Left colon (tissue), 2 donors: ENCODE measurements at regions not wholly inside any gene's neighbourhood (a gene's known extent, or its start where the extent isn't known, plus 50 kb on each side); places are given as distances from the start of the nearest gene placed in this dataset.

ENCODE experiments used
- ATAC-seq: fragments of 200-7000 bp; cut with Tn5 transposase; one replicate; pipeline ENCODE4 v1.9.1; 2020; ENCODE audit warnings: mild to moderate bottlenecking, moderate library complexity
- DNase-seq, 2 donors: peaks; one replicate each; pipeline ENCODE4 v3.0.0-alpha.2; 2020
- intact Hi-C, 2 donors: fragments of 100-400 bp; cut with DNase I in 1 of 2; cut with micrococcal nuclease in 1 of 2; formaldehyde crosslinking; loops; one replicate each; pipeline versions ENCODE4 v1.11.2 to v1.14.0; 2022; cut with DNase I, micrococcal nuclease
- donor health status: DM: no; HTN: no; CAD: no.
- donor health status: DM: yes; HTN: yes; CAD: no.

- no peak for DNase-seq
- intact Hi-C loops = no loop called here
- no peak for ATAC-seq
These were observed 157.9 kb upstream of the CHRM3 start for GRCh38 chr1:239228451-239228850.

GRCh38 chr1:239225396-239225795 lies 161.0 kb upstream of the CHRM3 start:
- DNase-seq (no peak), ATAC-seq (no peak)
- intact Hi-C loops = no loop called here

- ATAC-seq = no peak
These were observed 162.3 kb upstream of the CHRM3 start for GRCh38 chr1:239224100-239224499.

GRCh38 chr1:239222999-239223398 lies 163.4 kb upstream of the CHRM3 start:
- ATAC-seq (no peak), DNase-seq (no peak)
- intact Hi-C loops = no loop called here

More at GRCh38 chr1:239224100-239224499, 162.3 kb upstream of the CHRM3 start:
- intact Hi-C loops = no loop called here
- no peak for DNase-seq

- intact Hi-C loops = no loop called here
- ATAC-seq = no peak
- no peak for DNase-seq
These were observed 164.7 kb upstream of the CHRM3 start for GRCh38 chr1:239221656-239222055.

GRCh38 chr1:239219679-239220078 lies 166.7 kb upstream of the CHRM3 start:
- no peak for ATAC-seq
- intact Hi-C loops = no loop called here
- no peak for DNase-seq

GRCh38 chr1:239218301-239218700 lies 168.1 kb upstream of the CHRM3 start:
- no peak for DNase-seq
- intact Hi-C loops = no loop called here
- ATAC-seq = no peak

GRCh38 chr1:239212811-239213220 lies 173.6 kb upstream of the CHRM3 start:
- ATAC-seq (peak; percentile 95), DNase-seq (peak in 1 of 2 donors; percentile 28)
- intact Hi-C loops = no loop called here

- intact Hi-C loops = no loop called here
- no peak for DNase-seq
- no peak for ATAC-seq
These were observed 176.8 kb upstream of the CHRM3 start for GRCh38 chr1:239209591-239209990.

- intact Hi-C loops = no loop called here
- no peak for ATAC-seq
- no peak for DNase-seq
These were observed 182.0 kb upstream of the CHRM3 start for GRCh38 chr1:239204401-239204800.

GRCh38 chr1:239197871-239198270 lies 188.5 kb upstream of the CHRM3 start:
- intact Hi-C loops = no loop called here
- DNase-seq = no peak
- no peak for ATAC-seq

- intact Hi-C loops = no loop called here
- no peak for DNase-seq
- no peak for ATAC-seq
These were observed 196.3 kb upstream of the CHRM3 start for GRCh38 chr1:239189998-239190512.

GRCh38 chr1:239186487-239186886 lies 199.9 kb upstream of the CHRM3 start:
- no peak for DNase-seq
- intact Hi-C loops = no loop called here
- no peak for ATAC-seq

GRCh38 chr1:239185245-239185619 lies 201.1 kb upstream of the CHRM3 start:
- DNase-seq (no peak), ATAC-seq (no peak)
- intact Hi-C loops = no loop called here

GRCh38 chr1:239184561-239185244 lies 201.7 kb upstream of the CHRM3 start:
- intact Hi-C loops = no loop called here
- DNase-seq (no peak), ATAC-seq (no peak)

GRCh38 chr1:239178961-239179360 lies 207.4 kb upstream of the CHRM3 start:
- peak; percentile 80 for ATAC-seq
- no peak for DNase-seq
- intact Hi-C loops = no loop called here

- intact Hi-C loops = no loop called here
- DNase-seq (no peak), ATAC-seq (no peak)
These were observed 211.5 kb upstream of the CHRM3 start for GRCh38 chr1:239174880-239175279.

- ATAC-seq (no peak), DNase-seq (no peak)
- intact Hi-C loops = no loop called here
These were observed 215.5 kb upstream of the CHRM3 start for GRCh38 chr1:239170828-239171227.

- no peak for DNase-seq
- intact Hi-C loops = no loop called here
- ATAC-seq = no peak
These were observed 217.1 kb upstream of the CHRM3 start for GRCh38 chr1:239169276-239169675.

GRCh38 chr1:239164451-239165180 lies 221.8 kb upstream of the CHRM3 start:
- ATAC-seq (no peak), DNase-seq (no peak)
- intact Hi-C loops = no loop called here
